Brain microvascular endothelial cell (primary cell): ENCODE measurements at regions not wholly inside any gene's neighbourhood (a gene's known extent, or its start where the extent isn't known, plus 50 kb on each side); places are given as distances from the start of the nearest gene placed in this dataset.
"Not testable (repeated sequence)": the region's sequence is repeated elsewhere in the genome, so short reads cannot be mapped to it uniquely, and the experiment has no call there.

Source experiments
- DNase-seq: peaks from one replicate; pipeline ENCODE4 v3.0.0-alpha.2; 2020
- H3K27ac ChIP-seq: fragments of 250-450 bp; sonication (Bioruptor Pico); 2 replicates; pipeline ENCODE4 v1.5.1; 2020; ENCODE audit warnings: mild to moderate bottlenecking, moderate library complexity
- H3K27me3 ChIP-seq: fragments of 250-450 bp; sonication (Bioruptor Pico); replicated peaks from 2 replicates; pipeline ENCODE4 v1.5.1; 2020; ENCODE audit warnings: mild to moderate bottlenecking
- H3K36me3 ChIP-seq: fragments of 250-450 bp; sonication (Bioruptor Pico); replicated peaks from 2 replicates; pipeline ENCODE4 v1.5.1; 2020; ENCODE audit warnings: mild to moderate bottlenecking
- H3K4me3 ChIP-seq: 2 replicates; pipeline ENCODE4 v1.5.1; 2011; ENCODE audit warnings: low read depth, mild to moderate bottlenecking, control low read depth, low read length, moderate library complexity
- CTCF ChIP-seq: IDR thresholded peaks from 2 replicates; pipeline ENCODE4 v1.5.1; 2011; ENCODE audit warnings: low read depth, mild to moderate bottlenecking, moderate library complexity, low read length, control low read depth, inconsistent platforms; ENCODE audit errors: missing control alignments
- in situ Hi-C: cut with HindIII; loops from 2 replicates; pipeline ENCODE4 v1.10.0; 2017; ENCODE audit warnings: low sequenced_read_pairs, low pct_ligation_motif_present

- H3K4me3 ChIP-seq, result no peak overlapping the region
- H3K27me3 ChIP-seq, result no peaks in the 10 kb centered on the region
- TF ChIP-seq CTCF, result no peak
- DNase-seq, result no peak
- H3K27ac ChIP-seq, result no peak overlapping the region
- in situ Hi-C loops, result no loop called here
- no peaks in the 10 kb centered on the region for H3K36me3 ChIP-seq
Observed at GRCh38 chr4:31877429-31877828, 1157.3 kb downstream of the PCDH7 start.

GRCh38 chr4:31880837-31881236, 1160.7 kb downstream of the PCDH7 start:
- H3K36me3 ChIP-seq, in situ Hi-C loops, H3K27ac ChIP-seq, DNase-seq, H3K4me3 ChIP-seq, H3K27me3 ChIP-seq: not testable (repeated sequence)

- in situ Hi-C loops, result no loop called here
- Histone ChIP-seq H3K4me3 (no peak overlapping the region), H3K27ac (no peak overlapping the region), H3K27me3 (no peaks in the 10 kb centered on the region), H3K36me3 (no peaks in the 10 kb centered on the region)
- TF ChIP-seq CTCF, result no peak
- no peak for DNase-seq
Observed at GRCh38 chr4:31896349-31896748, 1176.2 kb downstream of the PCDH7 start.

- no peak for DNase-seq
- Histone ChIP-seq H3K4me3 (no peak overlapping the region), H3K36me3 (no peaks in the 10 kb centered on the region), H3K27me3 (no peaks in the 10 kb centered on the region), H3K27ac (no peak overlapping the region)
- in situ Hi-C loops, result no loop called here
- no peak for TF ChIP-seq CTCF
Observed at GRCh38 chr4:31905363-31905762, 1185.2 kb downstream of the PCDH7 start.

- no peak for TF ChIP-seq CTCF
- Histone ChIP-seq H3K36me3 (no peaks in the 10 kb centered on the region), H3K27ac (no peak overlapping the region), H3K4me3 (no peak overlapping the region), H3K27me3 (no peaks in the 10 kb centered on the region)
- in situ Hi-C loops, result no loop called here
- no peak for DNase-seq
Observed at GRCh38 chr4:31908261-31908660, 1188.1 kb downstream of the PCDH7 start.

- in situ Hi-C loops, result no loop called here
- Histone ChIP-seq H3K36me3 (no peaks in the 10 kb centered on the region), H3K27me3 (no peaks in the 10 kb centered on the region), H3K27ac (no peak overlapping the region), H3K4me3 (no peak overlapping the region)
- TF ChIP-seq CTCF, result no peak
- no peak for DNase-seq
Observed at GRCh38 chr4:31917334-31917733, 1197.2 kb downstream of the PCDH7 start.
